ENCODE measurements at regions not wholly inside any gene's neighbourhood (a gene's known extent, or its start where the extent isn't known, plus 50 kb on each side); places are given as distances from the start of the nearest gene placed in this dataset.
"Not testable (repeated sequence)": the region's sequence is repeated elsewhere in the genome, so short reads cannot be mapped to it uniquely, and the experiment has no call there.

- TF ChIP-seq CTCF, POLR2A (IDR thresholded peaks at IDR 0.05): not testable (repeated sequence)
Measured at GRCh38 chr19:7405482-7405881, 56.7 kb downstream of the ARHGEF18 start.
